Parathyroid adenoma (tissue), 2 donors: ENCODE measurements at regions not wholly inside any gene's neighbourhood (a gene's known extent, or its start where the extent isn't known, plus 50 kb on each side); places are given as distances from the start of the nearest gene placed in this dataset.
A peak's percentile ranks its signal among the peaks of the same experiment; 100 is the strongest.

Source experiments
- H2AFZ ChIP-seq: fragments of 300-600 bp; sonication (generic); one replicate; pipeline ENCODE4 v1.7.0; 2017; ENCODE audit warnings: antibody characterized with exemption, mild to moderate bottlenecking
- H3K27ac ChIP-seq: fragments of 300-600 bp; sonication (generic); one replicate; pipeline ENCODE4 v1.7.0; 2017
- H3K27me3 ChIP-seq: fragments of 300-600 bp; sonication (generic); one replicate; pipeline ENCODE4 v1.7.0; 2017; ENCODE audit warnings: low read length; ENCODE audit not compliant: control insufficient read depth, insufficient read depth
- H3K36me3 ChIP-seq: fragments of 300-600 bp; sonication (generic); one replicate; pipeline ENCODE4 v1.7.0; 2017; ENCODE audit warnings: low read length; ENCODE audit not compliant: control insufficient read depth, insufficient read depth
- H3K4me1 ChIP-seq: fragments of 300-600 bp; sonication (generic); one replicate; pipeline ENCODE4 v1.7.0; 2017; ENCODE audit warnings: control low read depth
- H3K4me2 ChIP-seq: fragments of 300-600 bp; sonication (generic); one replicate; pipeline ENCODE4 v1.7.0; 2017; ENCODE audit warnings: low read length
- H3K4me3 ChIP-seq: fragments of 300-600 bp; sonication (generic); one replicate; pipeline ENCODE4 v1.7.0; 2017; ENCODE audit warnings: low read depth, low read length
- H3K79me2 ChIP-seq: fragments of 300-600 bp; sonication (generic); one replicate; pipeline ENCODE4 v1.7.0; 2017; ENCODE audit warnings: control low read depth
- H3K9ac ChIP-seq: fragments of 300-600 bp; sonication (generic); one replicate; pipeline ENCODE4 v1.7.0; 2017; ENCODE audit warnings: mild to moderate bottlenecking
- H3K9me3 ChIP-seq: fragments of 300-600 bp; sonication (generic); one replicate; pipeline ENCODE4 v1.7.0; 2017; ENCODE audit warnings: low read length; ENCODE audit not compliant: control insufficient read depth
- CTCF ChIP-seq: fragments of 300-600 bp; sonication (generic); IDR thresholded peaks from one replicate; pipeline ENCODE4 v1.7.0; 2017; ENCODE audit warnings: antibody characterized with exemption, mild to moderate bottlenecking
- donor health status: primary hyperparathyroidism.

GRCh38 chr10:9602998-9603397, 1414.7 kb upstream of the CELF2 start:
- Histone ChIP-seq H3K9me3 (no peaks in the 10 kb centered on the region), H3K4me2 (no peak overlapping the region), H3K79me2 (no peaks in the 10 kb centered on the region), H3K36me3 (no peaks in the 10 kb centered on the region), H3K4me3 (no peak overlapping the region), H3K27ac (no peak overlapping the region), H3K9ac (no peak overlapping the region), H3K4me1 (no peaks in the 10 kb centered on the region), H3K27me3 (no peaks in the 10 kb centered on the region), H2AFZ (no peak overlapping the region)
- TF ChIP-seq CTCF = no peak

- H2AFZ ChIP-seq = no peak overlapping the region
- TF ChIP-seq CTCF = no peak
- H3K79me2 ChIP-seq = no peaks in the 10 kb centered on the region
- no peaks in the 10 kb centered on the region for H3K36me3 ChIP-seq
- H3K4me3 ChIP-seq = no peak overlapping the region
- no peaks in the 10 kb centered on the region for H3K4me1 ChIP-seq
- no peaks in the 10 kb centered on the region for H3K27me3 ChIP-seq
- no peak overlapping the region for H3K4me2 ChIP-seq
- no peak overlapping the region for H3K9ac ChIP-seq
- no peaks in the 10 kb centered on the region for H3K9me3 ChIP-seq
- no peak overlapping the region for H3K27ac ChIP-seq
Measured at GRCh38 chr10:9603972-9604371, 1413.7 kb upstream of the CELF2 start.

- H3K27ac ChIP-seq = no peak overlapping the region
Measured at GRCh38 chr10:9605231-9605630, 1412.4 kb upstream of the CELF2 start.

GRCh38 chr10:9608602-9609001, 1409.1 kb upstream of the CELF2 start:
- no peaks in the 10 kb centered on the region for H3K9me3 ChIP-seq
- peak; percentile 15 for TF ChIP-seq CTCF
- H3K4me2 ChIP-seq = no peak overlapping the region
- H3K79me2 ChIP-seq = no peaks in the 10 kb centered on the region
- H3K27me3 ChIP-seq = no peaks in the 10 kb centered on the region
- no peak overlapping the region for H3K4me3 ChIP-seq
- H3K4me1 ChIP-seq = no peaks in the 10 kb centered on the region
- H3K9ac ChIP-seq = no peak overlapping the region
- no peak overlapping the region for H3K27ac ChIP-seq
- H3K36me3 ChIP-seq = no peaks in the 10 kb centered on the region
- no peak overlapping the region for H2AFZ ChIP-seq

More at GRCh38 chr10:9605231-9605630, 1412.4 kb upstream of the CELF2 start:
- no peaks in the 10 kb centered on the region for H3K27me3 ChIP-seq
- H3K36me3 ChIP-seq = no peaks in the 10 kb centered on the region
- H3K9ac ChIP-seq = no peak overlapping the region
- H3K4me1 ChIP-seq = no peaks in the 10 kb centered on the region
- TF ChIP-seq CTCF = no peak
- H3K4me3 ChIP-seq = no peak overlapping the region
- H2AFZ ChIP-seq = no peak overlapping the region
- no peaks in the 10 kb centered on the region for H3K9me3 ChIP-seq
- H3K4me2 ChIP-seq = no peak overlapping the region
- H3K79me2 ChIP-seq = no peaks in the 10 kb centered on the region

GRCh38 chr10:9613338-9614075, 1404.2 kb upstream of the CELF2 start:
- no peaks in the 10 kb centered on the region for H3K9me3 ChIP-seq
- no peaks in the 10 kb centered on the region for H3K27me3 ChIP-seq
- TF ChIP-seq CTCF = no peak
- H3K27ac ChIP-seq = no peak overlapping the region
- H3K36me3 ChIP-seq = no peaks in the 10 kb centered on the region
- no peak overlapping the region for H3K9ac ChIP-seq
- no peaks in the 10 kb centered on the region for H3K4me1 ChIP-seq
- H3K4me2 ChIP-seq = no peak overlapping the region
- no peaks in the 10 kb centered on the region for H3K79me2 ChIP-seq
- H2AFZ ChIP-seq = no peak overlapping the region
- no peak overlapping the region for H3K4me3 ChIP-seq
